Activated CD4-positive, alpha-beta T cell treated with anti-CD3 and anti-CD28 coated beads for 24 hours (primary cell): ENCODE measurements at regions not wholly inside any gene's neighbourhood (a gene's known extent, or its start where the extent isn't known, plus 50 kb on each side); places are given as distances from the start of the nearest gene placed in this dataset.

Source experiments
- DNase-seq, 2 donors: peaks; one replicate each; pipeline ENCODE4 v3.0.0-alpha.2; 2020; ENCODE audit warnings: low read depth in 2 of 2

DNA sequence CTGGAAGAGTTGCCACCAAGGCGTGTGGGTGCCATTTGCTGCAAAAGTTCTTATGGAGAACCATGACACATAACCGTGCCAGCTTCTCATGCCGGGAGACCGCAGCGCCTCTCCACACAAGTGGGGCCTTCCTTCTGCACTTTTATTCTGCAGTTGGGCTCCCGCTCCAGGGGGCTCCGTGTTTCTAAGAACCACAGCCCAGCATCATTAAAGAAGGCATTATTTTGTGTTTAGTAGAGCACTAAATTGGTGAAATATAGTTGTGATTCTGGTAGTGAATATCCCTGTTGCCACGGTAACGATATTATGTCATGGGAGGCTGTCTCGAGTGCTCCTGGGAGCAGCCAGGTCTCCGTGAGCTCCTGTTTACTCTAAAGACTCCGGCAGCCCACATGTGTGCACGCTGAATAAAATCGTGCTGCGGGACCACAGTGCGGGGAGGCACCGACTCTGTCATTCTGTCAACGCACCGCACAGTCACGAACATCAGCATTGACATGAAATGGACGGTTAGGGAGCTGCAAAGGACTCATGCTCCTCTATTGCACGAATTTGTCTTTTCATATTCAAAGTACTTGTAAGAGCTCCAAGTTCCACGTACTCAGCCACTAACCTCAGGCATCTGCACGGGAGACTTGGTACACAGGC is 68.8 kb upstream of the PITRM1 start:
- no peak for DNase-seq

DNA sequence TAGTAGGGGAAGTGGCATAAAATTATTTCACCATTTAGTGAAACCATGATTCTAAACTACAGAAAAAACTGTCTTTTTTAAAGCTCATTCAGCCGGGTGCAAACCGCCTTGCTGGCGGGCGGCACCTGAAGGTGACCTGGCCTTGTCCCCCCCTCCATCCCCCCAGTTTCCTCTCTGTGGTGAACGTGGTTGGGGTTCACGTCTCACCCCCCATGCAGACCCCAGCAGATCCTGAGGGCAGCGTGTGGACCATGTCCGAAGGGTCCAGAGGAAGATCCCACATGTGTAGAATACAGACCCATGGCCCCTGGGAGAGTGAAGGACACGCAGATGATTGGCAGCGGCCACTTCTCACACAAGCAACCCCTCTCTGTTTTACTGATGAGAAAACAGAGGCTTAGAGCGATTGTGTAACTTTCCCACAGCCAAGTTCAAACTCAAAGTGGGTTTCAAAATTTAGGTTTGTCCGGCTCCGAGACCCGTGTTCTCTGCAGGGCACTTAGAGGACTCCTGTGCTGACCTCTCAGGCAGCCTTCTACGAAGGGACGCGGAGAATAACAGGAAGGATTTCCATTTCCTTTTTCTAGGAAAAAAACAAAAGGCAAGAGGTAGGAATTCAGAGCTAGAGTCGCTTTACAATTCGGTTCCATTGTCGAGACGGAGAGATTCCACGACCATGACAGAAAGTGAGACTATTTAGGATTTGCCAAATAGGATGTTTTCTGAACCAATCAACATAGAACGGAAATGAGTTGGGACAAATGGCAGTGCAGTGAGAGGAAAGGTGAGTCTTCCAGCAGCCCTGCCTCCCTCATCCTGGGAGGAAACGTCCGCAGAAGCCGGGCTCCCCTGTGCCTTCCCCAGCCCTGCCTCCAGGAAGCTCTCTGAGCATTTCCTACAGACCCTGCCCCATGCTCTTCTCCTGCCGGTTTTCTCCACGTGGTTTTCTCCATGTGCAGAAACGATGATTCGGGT is 67.6 kb upstream of the PITRM1 start:
- DNase-seq, result no peak

DNA sequence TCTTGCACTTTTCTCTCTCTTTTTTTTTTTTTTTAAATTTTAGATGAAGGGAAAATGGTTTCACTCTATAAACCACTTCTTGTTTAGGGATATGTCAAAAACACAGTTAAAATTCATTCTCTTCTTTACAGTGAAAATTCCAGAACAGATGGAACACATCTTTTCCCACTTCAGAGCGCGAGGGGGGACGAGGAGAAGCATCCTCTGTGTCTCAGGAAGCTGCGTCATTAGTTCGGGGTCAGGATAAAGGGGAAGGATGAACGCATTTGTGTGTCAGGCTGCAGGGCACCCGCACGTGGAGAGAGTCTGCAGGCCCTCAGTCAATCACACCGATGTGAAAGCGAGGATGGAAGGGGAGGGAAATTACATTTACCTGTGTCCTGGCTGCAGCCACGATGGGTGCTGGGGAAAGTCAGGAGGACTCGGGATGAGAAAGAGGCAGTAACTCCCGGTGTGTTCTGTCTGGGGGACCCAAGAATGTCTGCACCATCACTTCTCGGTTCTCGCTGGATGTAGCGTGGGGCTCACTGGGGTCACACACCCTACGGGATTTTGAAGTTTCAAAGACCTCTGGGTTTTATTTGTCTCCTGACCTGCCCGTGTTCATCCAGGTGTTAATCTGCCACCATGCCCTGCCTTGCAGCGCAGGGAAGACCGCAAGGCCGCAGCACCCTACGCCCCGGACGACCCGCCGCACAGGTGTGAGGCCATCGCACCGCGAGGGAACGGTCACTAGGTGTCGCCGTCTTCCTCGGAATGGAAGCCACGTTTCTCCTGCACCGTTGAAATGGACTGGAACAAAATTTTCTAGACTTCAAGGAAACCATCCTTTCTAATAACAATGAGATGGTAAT is 66.7 kb upstream of the PITRM1 start:
- peak; percentile 59 to 68 for DNase-seq

DNA sequence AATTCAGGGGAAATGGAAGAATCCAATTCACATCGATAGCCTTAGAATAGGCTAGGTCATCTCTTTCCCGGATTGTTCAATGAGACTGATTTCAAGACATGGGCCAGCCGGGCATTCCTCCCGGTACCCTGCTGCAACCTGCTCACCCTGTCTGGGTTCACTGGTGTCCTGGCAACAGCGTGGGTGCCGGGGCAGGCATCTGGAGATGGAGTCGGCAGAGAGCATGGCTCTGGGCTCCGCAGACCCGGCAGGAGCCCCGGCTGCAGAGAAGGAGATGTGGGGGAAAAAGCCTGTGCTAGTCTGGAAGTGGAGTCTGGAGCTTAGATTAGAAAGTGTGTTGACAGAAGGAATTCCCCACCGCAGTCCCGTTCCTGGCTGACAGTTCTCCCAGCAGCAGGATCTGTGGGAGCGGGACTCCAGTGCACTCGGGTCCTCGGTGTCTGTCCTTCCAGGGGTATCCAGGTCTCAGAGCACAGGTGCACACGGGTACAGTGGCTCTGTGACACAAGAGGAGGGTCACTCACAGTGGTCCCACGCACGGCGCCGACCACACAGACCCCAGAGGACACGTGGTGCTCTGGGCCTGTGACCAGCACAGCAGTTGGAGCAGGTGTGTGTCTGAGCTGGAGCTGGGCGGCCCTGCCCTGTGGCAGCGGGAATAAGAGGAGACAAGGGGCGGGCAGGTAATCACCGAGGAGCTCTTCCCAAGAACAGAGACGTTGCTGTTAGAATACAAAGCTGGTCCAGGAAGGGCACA is 65.7 kb upstream of the PITRM1 start:
- no peak for DNase-seq

DNA sequence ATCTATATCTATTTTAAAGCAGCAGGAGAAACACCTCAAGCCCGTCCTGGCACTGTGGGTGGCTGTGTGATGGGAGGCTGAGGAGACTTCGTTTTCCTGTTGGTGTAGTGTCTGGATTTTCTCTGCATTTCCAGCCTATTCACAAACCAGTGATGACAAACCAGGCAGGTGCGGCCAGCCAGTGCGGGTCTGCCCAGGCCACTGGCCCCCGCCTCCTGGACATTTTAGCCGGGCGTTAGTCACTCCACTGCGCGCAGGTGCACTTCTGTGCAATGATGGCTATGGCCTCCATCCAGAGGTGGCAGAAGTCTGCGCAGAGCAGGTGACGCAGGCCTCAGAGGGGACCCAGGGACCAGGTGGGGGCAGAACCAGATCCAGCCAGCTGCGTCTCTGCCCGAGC is 64.9 kb upstream of the PITRM1 start:
- DNase-seq, result no peak

DNA sequence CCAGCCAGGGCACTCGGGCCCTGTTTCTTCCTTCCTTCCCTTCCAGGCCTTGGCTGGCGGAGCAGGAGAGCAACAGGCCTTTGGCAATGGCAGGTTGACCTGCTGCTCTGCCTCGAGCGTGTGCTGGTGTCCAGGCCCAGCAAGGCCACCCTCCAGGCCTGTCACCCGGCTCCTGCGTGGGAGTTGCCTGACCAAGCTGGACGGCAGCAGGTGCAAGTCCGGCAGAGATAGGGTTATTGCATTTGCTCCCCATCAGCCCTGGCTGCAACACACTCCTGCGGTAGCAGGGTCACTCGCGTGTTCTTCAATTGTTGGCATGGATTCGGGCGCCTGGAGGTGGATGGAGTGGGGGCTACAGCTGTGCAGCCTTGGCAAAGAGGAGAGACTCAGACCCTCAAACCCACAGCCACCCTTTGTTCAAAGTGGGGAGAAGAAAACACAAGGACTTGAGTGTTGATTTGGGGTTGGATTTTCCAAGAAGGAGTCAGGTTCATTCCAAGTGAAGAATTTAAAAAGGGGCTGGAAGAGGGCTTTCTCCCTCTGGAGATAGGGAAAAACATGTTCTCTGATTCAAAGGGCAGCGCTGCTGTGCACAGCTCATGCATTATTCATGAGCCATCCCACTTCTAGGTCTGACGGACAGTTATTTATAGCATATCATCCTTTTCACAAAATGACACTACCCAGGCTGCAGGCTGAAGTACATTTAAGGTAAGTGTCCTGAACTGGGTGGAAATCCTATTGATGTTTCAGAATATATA is 64.2 kb upstream of the PITRM1 start:
- no peak for DNase-seq

DNA sequence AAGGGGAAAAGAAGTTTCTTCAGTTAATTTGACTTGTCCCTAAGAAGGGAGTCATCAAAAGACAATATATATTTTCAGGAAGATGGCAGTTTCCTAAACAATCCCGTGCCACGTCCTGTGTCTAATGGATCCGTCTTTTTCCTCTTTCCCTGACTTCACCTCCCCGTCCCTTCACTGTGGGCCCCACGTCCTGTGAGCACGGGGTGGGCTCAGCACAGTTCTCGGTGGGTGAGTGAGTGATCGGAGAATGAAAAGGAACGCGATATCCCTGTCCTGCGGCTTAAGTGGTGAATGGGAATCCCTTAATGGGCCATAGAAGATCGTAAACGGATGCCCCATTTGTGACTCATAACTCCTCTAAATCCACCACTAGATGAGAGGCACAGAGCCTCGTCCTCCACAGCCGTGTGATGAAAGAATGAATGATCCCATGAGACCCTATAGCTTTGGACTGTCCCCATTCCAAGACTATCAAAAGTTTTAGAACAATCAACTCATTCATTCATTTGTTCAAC is 63.5 kb upstream of the PITRM1 start:
- no peak for DNase-seq

DNA sequence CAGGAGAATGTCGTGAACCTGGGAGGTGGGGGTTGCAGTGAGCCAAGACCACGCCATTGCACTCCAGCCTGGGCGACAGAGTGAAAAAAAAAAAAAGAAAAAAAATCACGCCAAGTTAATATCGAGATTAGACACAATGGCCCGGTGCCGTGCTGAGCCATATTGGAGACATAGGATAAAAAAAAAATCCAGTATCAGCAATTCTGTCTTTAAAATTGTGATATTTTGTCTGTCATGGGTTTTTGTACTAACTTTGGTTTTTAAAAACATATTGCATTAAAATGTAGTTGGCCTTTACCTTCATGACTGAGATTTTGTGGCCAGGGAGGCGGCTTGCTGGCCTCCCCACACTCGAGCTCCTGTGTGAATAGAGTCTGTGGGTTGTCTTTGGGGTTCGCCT is 62.8 kb upstream of the PITRM1 start:
- DNase-seq, result no peak

DNA sequence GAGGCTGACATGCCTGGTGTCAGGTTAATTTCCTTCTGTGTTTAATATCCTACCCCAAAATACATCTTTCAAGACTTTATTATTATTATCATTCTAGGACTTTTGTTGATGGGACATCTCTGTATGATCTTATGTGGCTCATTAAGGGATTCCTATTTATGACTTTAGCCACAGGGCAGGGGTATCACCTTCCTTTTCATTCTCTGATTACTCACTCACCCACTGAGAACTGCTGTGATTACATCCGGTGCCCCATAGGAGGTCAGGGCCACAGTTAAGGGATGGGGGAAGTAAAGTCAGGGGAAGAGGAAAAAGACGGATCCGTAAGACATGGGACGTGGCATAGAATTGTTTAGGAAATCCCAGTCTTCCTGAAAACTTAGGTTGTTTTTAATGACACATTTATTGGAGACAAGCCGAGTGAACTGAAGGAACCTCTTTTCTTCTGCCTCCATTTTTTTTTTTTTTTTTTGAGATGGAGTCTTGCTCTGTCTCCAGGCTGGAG is 61.0 kb upstream of the PITRM1 start:
- DNase-seq, result no peak

DNA sequence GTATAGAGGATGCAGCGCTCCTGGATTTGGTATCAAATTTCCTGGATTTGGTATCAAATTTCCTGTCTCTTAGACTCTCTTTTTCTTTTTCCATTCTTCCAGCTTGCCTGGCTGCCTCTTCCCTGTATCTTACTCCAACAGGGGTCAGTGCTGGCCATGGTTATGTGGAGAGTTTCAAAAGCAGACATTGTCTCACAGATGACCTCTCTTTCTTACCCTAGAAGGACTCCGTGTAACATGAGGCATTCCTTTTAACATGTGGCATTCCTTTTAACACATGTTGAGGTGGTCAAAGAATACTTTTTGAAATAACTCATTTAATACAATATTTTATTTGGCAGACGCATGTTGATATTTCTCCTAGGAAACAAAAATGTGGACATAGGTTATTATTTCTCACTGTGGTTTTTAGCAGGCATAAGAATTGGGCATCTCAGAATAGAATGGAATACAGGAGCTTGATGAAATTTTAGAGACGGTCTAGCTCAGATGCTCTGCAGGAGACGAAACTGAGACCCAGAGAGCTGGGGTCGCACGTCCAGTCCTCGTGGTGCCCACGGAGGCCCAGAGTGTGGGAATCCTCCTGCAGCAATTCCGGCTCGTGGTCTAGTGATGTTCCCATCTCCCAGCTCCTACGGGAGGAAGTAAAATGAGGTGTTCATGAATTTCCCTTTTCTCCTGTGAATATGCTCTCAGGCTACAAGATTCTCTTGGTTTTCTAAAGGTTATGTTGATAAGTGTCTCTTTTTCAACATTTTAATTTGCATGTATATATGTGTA is 59.6 kb upstream of the PITRM1 start:
- no peak for DNase-seq

DNA sequence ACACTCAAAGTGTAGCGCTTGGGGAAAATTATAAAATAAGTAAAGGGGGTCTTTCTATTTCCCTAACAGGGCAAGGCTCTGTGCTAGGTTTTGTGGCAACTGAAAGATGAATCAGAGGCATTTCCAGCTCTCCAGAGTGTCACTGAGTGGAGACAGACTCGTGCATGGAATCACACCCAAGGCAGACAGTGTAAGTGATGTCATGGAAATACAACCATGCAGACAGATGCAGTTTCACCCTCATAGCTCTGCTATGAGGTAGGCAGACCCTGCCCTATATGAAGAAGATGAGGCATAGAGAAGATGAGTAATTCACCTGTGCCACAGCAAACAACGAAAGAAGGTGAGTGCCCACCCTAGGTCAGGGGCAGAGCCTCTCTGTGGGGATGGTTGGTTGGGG is 57.2 kb upstream of the PITRM1 start:
- no peak for DNase-seq

DNA sequence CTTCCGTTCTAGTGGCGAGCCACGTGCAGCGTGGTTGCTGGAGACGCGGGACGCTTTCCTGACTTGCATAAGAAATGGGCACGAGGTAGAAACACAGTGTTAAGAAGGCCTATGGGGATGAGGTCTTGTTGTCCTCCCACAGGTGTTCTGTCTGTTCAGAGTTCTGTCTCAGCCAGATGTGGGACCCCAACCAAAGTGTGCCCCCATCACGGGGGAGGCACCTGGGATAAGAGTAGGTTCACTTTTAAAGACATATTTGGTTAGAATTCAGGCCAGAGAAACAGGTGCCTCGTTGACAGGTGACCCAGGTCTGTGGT is 56.0 kb upstream of the PITRM1 start:
- no peak for DNase-seq

DNA sequence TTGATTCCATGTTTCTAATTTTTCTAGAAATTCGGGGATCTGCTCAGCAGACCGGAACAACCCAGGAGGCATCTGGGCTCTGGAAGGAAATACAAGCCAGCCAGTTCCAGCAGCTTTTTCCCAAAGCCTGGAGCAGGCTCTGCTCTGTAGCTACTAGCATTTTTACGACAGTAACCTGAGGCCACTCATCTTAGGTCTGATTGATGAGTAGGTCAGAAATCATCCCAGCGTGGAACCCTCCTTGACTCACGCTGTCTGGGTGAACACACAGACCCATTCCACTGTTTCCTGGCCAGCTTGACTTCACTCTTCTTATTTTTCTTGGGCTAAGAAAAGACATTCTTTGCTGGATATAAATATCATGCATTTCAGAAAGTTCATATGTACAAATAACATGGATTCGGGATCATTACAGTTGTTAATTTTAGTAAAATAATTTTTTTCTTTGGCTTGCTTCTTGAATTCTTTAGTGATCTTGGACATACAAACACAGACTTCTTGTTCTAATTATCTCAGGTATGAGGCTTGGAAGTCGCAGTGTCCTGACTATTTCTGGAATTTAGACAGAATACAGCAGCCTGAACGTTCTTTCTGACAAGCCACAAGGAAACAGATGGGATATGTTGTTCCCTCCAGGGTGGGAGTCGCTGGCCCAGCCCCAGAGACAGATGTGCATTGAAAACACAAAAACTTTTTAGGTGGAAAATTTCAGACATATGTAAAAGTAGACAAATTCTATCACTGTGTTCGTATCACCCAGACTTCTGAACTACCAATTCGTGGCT is 54.6 kb upstream of the PITRM1 start:
- DNase-seq, result no peak

DNA sequence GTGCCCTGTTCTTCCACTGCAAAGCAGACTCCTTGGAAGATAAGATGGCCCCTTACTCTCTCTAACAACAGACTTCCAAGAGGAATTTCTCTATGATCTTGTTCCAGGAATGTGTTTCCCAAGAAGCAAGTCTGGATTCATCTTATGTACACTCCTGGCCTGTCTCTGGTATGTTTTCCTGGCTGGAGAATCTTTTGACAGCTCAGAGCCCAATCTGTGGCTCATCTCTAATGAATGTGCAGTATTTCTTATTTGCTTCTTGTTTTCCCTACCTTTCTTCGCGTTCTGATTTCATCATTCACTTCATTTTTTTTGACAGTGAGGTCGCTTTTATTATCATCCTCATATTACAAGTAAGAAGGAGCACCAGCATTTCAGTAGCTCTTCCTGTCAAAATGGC is 53.0 kb upstream of the PITRM1 start:
- no peak for DNase-seq

DNA sequence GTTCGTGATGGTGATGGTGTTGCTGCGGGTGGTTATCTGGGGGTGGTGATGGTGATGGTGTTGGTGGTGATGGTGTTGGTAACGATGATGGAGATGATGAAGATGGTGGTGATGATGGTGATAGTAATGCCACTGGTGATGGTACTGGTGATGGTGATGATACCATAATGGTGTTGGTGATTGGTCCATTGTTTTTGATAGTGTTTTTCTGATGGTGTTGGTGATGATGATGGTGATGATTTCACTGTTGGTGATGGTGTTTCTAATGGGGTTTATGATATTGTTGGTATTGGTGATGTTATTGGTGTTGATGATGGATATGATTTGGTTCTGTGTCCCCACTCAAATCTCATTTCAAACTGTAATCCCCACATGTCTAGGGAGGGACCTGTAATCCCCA is 51.7 kb upstream of the PITRM1 start:
- DNase-seq, result no peak

DNA sequence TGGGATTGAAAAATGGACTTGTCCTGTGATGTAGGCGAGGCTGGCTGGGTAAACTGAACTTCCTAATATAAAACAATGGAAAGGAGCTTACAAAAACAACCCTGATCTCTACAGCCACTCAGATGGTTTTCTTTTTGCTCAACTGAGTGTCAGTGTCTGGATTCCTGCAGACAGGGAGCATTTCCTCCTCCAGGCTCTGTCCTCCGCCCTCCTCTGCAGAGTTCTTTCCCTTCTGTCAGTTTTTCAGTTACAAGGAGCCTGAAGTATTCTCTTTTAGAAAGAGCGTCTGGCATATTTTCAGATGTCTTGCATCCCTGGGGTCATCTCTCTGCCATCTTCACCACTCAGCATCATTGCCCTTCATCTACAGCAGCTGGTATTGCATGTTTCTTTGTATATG is 50.0 kb upstream of the PITRM1 start:
- DNase-seq, result no peak
